ENCODE measurements at regions not wholly inside any gene's neighbourhood (a gene's known extent, or its start where the extent isn't known, plus 50 kb on each side); places are given as distances from the start of the nearest gene placed in this dataset.

DNA sequence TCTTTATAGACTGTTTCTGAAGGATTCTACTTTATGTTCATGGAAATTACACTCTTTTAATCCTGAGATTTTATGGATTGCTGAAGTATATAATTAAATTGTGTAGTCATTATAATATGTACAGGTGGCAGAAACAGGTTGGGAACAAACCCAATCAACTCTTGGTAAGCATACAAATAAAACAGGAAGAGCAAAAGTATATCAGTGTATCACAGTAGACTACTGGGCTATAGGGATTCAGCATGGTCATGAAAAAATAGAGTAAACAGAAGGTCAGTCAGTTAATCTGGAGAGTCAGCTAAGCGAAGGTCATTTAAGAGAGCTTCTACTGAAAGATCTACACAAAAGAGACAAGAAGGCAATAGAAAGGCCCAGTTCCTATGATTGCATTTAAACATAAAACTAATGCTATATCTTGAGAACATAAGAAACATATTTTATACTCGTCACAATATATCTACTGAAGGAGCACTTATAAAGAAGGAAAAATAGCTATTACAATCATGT is 178.9 kb upstream of the ECI2 start:
- Histone ChIP-seq H3K9me3 (ENCODE audit: control insufficient read depth, low read length) (peaks cover 10% of the 10 kb centered on the region), H3K27ac (ENCODE audit: low read depth, low read length, severe bottlenecking) (no peak overlapping the region), H3K36me3 (ENCODE audit: control insufficient read depth, insufficient read depth, low read length) (no peaks in the 10 kb centered on the region), H3K4me3 (ENCODE audit: extremely low read depth, insufficient read depth, low read length, poor library complexity, severe bottlenecking) (no peak overlapping the region), H3K4me1 (ENCODE audit: control insufficient read depth, insufficient read depth, low read length, poor library complexity, severe bottlenecking) (peaks cover 16% of the 10 kb centered on the region)
- 100% methylated on average over 1 of the region's 2 CpGs; no CpG with 5 or more reads in 1 of the 2 experiments for WGBS, 2 experiments (ENCODE audit: insufficient coverage in 2 of 2)

DNA sequence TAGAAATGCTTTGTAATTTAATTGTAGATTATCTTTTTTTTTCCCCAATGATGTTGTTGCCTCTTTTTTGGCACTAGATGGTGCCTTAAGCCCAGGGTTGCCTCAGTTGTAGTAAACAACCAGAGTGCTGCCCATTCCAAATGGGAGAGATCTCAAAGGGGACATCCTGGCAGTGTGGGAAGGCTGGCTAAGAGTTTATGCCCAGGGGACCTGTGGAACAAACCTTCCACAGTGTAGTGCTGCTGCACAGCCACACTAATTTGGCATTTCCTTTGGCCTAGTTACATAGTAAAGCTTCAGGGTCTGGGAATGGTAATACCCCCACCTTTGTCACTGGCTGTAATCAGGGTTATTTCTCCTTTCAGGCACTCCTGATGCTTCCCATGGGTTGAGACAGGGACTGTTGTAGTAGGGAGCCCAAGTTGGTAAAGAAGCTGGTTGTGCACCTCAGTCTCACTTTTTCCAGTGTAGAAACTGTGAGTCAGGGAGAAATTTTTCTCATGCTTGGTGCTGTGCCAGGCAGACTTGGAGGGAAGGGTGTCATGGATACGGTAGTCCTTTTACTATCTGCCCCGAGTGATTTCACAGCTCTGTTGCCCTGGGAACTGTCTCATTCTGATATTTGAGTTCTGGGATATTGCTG is 177.8 kb upstream of the ECI2 start:
- Histone ChIP-seq H3K36me3 (ENCODE audit: control insufficient read depth, insufficient read depth, low read length) (no peaks in the 10 kb centered on the region), H3K27ac (ENCODE audit: low read depth, low read length, severe bottlenecking) (no peak overlapping the region), H3K9me3 (ENCODE audit: control insufficient read depth, low read length) (peaks cover 10% of the 10 kb centered on the region), H3K4me3 (ENCODE audit: extremely low read depth, insufficient read depth, low read length, poor library complexity, severe bottlenecking) (no peak overlapping the region), H3K4me1 (ENCODE audit: control insufficient read depth, insufficient read depth, low read length, poor library complexity, severe bottlenecking) (peaks cover 13% of the 10 kb centered on the region)
- 76% methylated on average over 2 of the region's 2 CpGs; no CpG with 5 or more reads in 1 of the 2 experiments for WGBS, 2 experiments (ENCODE audit: insufficient coverage in 2 of 2)

DNA sequence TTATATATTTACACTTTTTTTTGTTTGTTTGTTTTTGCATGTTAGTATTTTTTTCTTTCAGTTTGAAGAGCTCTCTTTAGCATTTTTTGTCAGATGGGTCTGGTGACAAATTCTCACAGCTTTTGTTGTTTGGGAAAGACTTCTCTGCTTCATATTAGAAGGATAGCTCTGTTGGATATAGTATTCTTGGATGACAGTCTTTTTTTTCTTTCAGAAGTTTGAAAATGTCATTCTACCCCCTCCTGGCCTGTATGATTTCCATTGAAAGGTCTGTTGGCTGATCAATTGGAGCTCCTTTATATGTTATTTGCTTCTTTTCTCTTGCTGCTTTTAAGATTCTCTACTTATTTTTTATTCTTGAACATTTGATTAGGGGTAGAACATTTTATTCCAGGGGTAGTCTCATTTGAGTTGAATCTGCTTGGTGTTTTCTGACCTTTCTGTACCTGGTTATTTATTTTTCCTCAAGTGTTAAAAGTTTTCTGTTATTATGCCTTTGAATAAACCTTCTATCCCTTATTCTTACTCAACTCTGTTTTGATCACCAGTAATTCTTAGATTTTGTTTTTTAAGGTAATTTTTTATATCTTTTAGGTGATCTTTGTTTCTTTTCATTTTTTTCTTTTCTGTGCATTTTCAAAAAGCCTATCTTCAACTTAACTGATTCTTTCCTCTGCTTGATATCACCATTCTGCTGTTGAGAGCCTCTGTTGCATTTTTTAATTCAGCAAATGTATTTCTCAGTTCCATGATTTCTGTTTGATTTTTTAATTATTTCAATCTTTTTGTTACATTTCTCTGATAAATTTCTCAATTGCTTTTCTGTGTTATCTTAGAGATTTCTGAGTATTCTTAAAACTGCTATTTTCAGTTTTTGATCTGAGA is 176.8 kb upstream of the ECI2 start:
- no peak overlapping the region for H3K27ac ChIP-seq (ENCODE audit: low read depth, low read length, severe bottlenecking)
- H3K36me3 ChIP-seq (ENCODE audit: control insufficient read depth, insufficient read depth, low read length) = no peaks in the 10 kb centered on the region
- H3K4me3 ChIP-seq (ENCODE audit: extremely low read depth, insufficient read depth, low read length, poor library complexity, severe bottlenecking) = no peak overlapping the region
- peaks cover 10% of the 10 kb centered on the region for H3K9me3 ChIP-seq (ENCODE audit: control insufficient read depth, low read length)
- H3K4me1 ChIP-seq (ENCODE audit: control insufficient read depth, insufficient read depth, low read length, poor library complexity, severe bottlenecking) = peaks cover 13% of the 10 kb centered on the region

DNA sequence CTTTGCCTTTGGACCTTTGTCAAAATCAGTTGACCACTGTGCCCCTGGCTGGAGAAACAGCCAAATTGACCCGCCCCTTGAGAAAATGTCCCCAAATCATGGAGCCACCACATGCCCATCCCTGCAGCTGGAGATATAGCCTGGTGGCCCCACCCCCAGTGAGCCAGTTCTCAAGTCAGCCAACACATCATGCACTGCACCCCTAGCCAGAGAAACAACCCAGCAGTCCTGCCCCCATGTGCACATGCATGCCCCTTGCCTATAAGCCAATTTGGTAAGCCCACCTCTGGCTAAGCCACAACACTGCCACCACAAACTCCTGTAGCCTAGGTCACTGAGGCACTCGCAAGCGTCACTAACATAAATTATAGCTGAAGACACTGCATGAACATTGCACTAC is 174.2 kb upstream of the ECI2 start:
- Histone ChIP-seq H3K27ac (ENCODE audit: low read depth, low read length, severe bottlenecking) (no peak overlapping the region), H3K9me3 (ENCODE audit: control insufficient read depth, low read length) (peaks cover 6% of the 10 kb centered on the region), H3K4me1 (ENCODE audit: control insufficient read depth, insufficient read depth, low read length, poor library complexity, severe bottlenecking) (peaks cover 7% of the 10 kb centered on the region), H3K36me3 (ENCODE audit: control insufficient read depth, insufficient read depth, low read length) (no peaks in the 10 kb centered on the region), H3K4me3 (ENCODE audit: extremely low read depth, insufficient read depth, low read length, poor library complexity, severe bottlenecking) (no peak overlapping the region)
- WGBS, 2 experiments (ENCODE audit: insufficient coverage in 2 of 2) = 88% methylated on average over 3 of the region's 3 CpGs; no CpG with 5 or more reads in 1 of the 2 experiments

DNA sequence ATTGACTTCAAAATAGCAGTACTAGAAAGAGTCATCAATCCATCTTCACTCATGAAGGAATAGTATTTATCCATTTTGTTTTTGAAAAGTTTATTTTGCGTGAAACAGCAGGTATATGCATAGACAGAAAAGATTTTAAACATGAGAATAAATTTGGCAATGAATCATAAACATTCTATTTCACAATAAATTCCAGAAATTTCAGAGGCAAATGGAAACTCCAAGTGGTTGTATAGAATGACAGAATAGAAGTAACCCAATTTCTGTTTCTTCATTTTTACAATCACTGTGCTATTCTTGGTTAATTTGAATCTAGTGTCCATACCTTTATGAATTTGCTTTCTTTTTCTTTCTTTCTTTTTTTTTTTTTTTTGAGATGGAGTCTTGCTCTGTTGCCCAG is 173.0 kb upstream of the ECI2 start:
- Histone ChIP-seq H3K36me3 (ENCODE audit: control insufficient read depth, insufficient read depth, low read length) (no peaks in the 10 kb centered on the region), H3K4me3 (ENCODE audit: extremely low read depth, insufficient read depth, low read length, poor library complexity, severe bottlenecking) (no peak overlapping the region), H3K4me1 (ENCODE audit: control insufficient read depth, insufficient read depth, low read length, poor library complexity, severe bottlenecking) (peaks cover 5% of the 10 kb centered on the region), H3K27ac (ENCODE audit: low read depth, low read length, severe bottlenecking) (no peak overlapping the region), H3K9me3 (ENCODE audit: control insufficient read depth, low read length) (peaks cover 6% of the 10 kb centered on the region)
- WGBS, 2 experiments (ENCODE audit: insufficient coverage in 2 of 2) = no CpG with 5 or more reads among the region's 1 CpG

DNA sequence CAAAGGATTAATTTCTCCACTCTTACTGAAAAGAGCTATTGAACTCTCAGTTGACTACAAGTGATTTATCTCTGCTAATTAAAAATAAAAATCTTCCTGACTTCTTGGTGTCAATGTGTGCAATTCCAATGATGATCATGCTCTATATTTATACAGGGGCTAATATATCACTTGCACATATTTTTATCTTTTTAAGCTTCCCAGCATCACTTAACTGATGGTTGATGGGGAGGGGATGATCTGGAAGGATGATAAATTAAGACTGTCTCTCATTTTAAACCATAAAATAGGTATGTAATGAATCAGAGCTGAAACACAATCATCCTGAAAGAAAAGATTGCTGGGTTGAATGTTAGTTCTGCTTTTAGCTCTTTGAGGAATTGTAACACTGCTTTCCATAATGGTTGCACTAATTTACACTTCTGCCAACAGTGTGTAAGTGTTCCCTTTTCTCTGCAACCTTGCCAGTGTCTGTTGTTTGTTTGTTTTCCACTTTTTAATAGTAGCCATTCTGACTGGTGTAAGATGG is 169.6 kb upstream of the ECI2 start:
- H3K4me3 ChIP-seq (ENCODE audit: extremely low read depth, insufficient read depth, low read length, poor library complexity, severe bottlenecking) = no peak overlapping the region
- no peaks in the 10 kb centered on the region for H3K36me3 ChIP-seq (ENCODE audit: control insufficient read depth, insufficient read depth, low read length)
- no peaks in the 10 kb centered on the region for H3K4me1 ChIP-seq (ENCODE audit: control insufficient read depth, insufficient read depth, low read length, poor library complexity, severe bottlenecking)
- H3K27ac ChIP-seq (ENCODE audit: low read depth, low read length, severe bottlenecking) = no peak overlapping the region
- H3K9me3 ChIP-seq (ENCODE audit: control insufficient read depth, low read length) = no peaks in the 10 kb centered on the region

DNA sequence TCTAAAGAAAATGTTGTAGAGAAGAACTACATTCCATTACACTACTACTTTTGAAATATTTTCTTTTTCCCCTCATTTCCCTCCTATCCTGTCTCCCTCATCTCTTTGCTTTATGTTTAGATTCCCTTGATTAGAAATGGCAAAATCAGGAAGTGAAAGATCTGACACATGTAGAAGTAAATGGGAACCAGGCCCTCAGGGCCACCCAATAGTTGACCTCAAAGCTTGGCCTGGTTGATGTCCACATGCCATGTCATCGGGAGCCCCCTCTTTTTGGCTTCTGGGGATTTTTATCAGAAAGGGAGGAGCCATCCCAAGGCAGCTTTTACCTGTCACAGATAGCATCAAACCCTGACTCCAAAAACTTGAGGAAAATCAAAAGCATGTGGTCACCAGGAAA is 168.3 kb upstream of the ECI2 start:
- H3K27ac ChIP-seq (ENCODE audit: low read depth, low read length, severe bottlenecking) = no peak overlapping the region
- no peaks in the 10 kb centered on the region for H3K4me1 ChIP-seq (ENCODE audit: control insufficient read depth, insufficient read depth, low read length, poor library complexity, severe bottlenecking)
- 75% methylated on average over 1 of the region's 1 CpG; no CpG with 5 or more reads in 1 of the 2 experiments for WGBS, 2 experiments (ENCODE audit: insufficient coverage in 2 of 2)
- no peak overlapping the region for H3K4me3 ChIP-seq (ENCODE audit: extremely low read depth, insufficient read depth, low read length, poor library complexity, severe bottlenecking)
- H3K36me3 ChIP-seq (ENCODE audit: control insufficient read depth, insufficient read depth, low read length) = no peaks in the 10 kb centered on the region
- no peaks in the 10 kb centered on the region for H3K9me3 ChIP-seq (ENCODE audit: control insufficient read depth, low read length)

DNA sequence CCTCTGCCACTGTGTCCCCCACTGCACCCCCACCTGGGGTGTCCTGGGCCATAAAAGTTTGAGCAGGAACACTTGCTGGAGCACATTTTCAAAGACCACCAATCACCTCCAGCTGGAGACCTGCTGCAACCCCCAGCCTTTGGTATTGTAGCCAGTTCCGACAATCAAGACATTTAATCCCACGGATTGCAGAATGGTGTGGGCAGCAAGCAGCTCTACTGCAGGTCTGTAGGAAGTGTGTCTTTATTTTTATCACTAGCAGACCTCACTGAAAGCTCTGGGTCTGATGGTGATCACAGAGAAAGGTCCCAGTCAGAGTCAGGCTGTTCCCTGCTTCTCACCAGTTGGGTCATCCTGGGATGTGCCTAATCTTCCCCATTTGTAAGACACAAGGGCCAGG is 167.1 kb upstream of the ECI2 start:
- Histone ChIP-seq H3K36me3 (ENCODE audit: control insufficient read depth, insufficient read depth, low read length) (no peaks in the 10 kb centered on the region), H3K4me1 (ENCODE audit: control insufficient read depth, insufficient read depth, low read length, poor library complexity, severe bottlenecking) (peaks cover under 1% of the 10 kb centered on the region), H3K27ac (ENCODE audit: low read depth, low read length, severe bottlenecking) (no peak overlapping the region), H3K9me3 (ENCODE audit: control insufficient read depth, low read length) (no peaks in the 10 kb centered on the region), H3K4me3 (ENCODE audit: extremely low read depth, insufficient read depth, low read length, poor library complexity, severe bottlenecking) (no peak overlapping the region)
- WGBS, 2 experiments (ENCODE audit: insufficient coverage in 2 of 2) = 100% methylated on average over 1 to 2 of the region's 2 CpGs

DNA sequence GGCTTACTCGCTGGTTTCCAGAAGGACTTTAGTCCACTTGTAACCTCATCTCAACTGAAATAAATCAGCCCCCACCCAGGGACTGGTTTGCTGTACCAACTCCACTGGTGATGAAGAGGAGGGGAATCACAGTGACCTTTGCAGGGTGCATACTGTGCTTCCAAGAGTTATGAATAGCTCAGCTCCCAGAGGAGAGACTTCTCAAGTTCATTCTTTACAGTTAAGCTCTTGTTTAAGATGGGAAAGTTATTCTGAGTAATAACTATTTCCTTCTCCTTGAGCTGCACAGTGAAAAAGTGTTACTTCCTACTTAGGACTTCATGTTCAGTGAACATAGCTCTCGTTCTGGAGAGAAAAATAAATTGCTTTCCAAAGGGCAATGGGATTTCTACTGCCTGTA is 166.5 kb upstream of the ECI2 start:
- no peaks in the 10 kb centered on the region for H3K36me3 ChIP-seq (ENCODE audit: control insufficient read depth, insufficient read depth, low read length)
- 88 to 100% methylated on average over 1 of the region's 2 CpGs for WGBS, 2 experiments (ENCODE audit: insufficient coverage in 2 of 2)
- no peak overlapping the region for H3K27ac ChIP-seq (ENCODE audit: low read depth, low read length, severe bottlenecking)
- peaks cover 4% of the 10 kb centered on the region for H3K4me1 ChIP-seq (ENCODE audit: control insufficient read depth, insufficient read depth, low read length, poor library complexity, severe bottlenecking)
- H3K9me3 ChIP-seq (ENCODE audit: control insufficient read depth, low read length) = no peaks in the 10 kb centered on the region
- H3K4me3 ChIP-seq (ENCODE audit: extremely low read depth, insufficient read depth, low read length, poor library complexity, severe bottlenecking) = no peak overlapping the region

DNA sequence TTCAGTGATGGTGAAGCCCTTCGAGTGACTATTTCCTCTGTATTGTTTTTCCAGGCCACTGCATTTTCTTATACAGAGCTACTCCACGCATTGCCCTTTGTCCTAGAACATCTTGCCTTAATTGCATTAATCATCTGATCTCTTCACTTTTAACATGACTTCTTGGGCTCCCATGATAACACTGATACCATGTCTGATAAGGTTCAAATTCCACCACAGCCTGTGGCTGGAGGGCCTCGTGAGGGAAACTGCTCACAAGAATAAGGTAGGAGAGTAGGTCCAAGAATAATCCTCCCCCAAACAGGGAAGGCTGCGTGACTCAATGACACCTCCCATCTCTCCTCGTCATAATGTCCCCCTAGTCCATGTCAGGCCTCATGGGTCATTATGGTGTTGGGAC is 165.5 kb upstream of the ECI2 start:
- Histone ChIP-seq H3K4me3 (ENCODE audit: extremely low read depth, insufficient read depth, low read length, poor library complexity, severe bottlenecking) (no peak overlapping the region), H3K9me3 (ENCODE audit: control insufficient read depth, low read length) (no peaks in the 10 kb centered on the region), H3K27ac (ENCODE audit: low read depth, low read length, severe bottlenecking) (no peak overlapping the region), H3K4me1 (ENCODE audit: control insufficient read depth, insufficient read depth, low read length, poor library complexity, severe bottlenecking) (peaks cover 4% of the 10 kb centered on the region), H3K36me3 (ENCODE audit: control insufficient read depth, insufficient read depth, low read length) (no peaks in the 10 kb centered on the region)
- 77 to 95% methylated on average over 2 of the region's 5 CpGs for WGBS, 2 experiments (ENCODE audit: insufficient coverage in 2 of 2)

DNA sequence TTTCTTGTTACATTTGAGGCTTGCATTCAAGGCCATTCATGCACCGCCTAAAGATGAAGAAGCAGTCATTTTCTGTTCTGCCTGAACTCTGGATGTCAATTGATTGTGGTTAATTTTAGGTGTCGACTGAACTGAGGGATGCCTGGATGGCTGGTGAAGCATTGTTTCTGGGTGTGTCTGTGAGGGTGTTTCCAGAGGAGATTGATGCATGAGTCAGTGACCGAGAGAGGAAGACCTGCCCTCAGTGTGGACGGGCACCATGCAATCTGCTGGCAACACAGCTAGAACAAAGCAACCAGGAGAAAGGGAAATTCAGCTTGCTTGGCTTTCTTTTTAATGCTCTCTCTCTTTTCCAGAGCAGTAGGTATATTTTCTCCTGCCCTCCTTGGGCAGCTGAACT is 164.1 kb upstream of the ECI2 start:
- WGBS, 2 experiments (ENCODE audit: insufficient coverage in 2 of 2) = 89 to 90% methylated on average over 4 of the region's 4 CpGs
- H3K27ac ChIP-seq (ENCODE audit: low read depth, low read length, severe bottlenecking) = no peak overlapping the region

More for the DNA sequence above, 164.1 kb upstream of the ECI2 start:
- H3K9me3 ChIP-seq (ENCODE audit: control insufficient read depth, low read length) = no peaks in the 10 kb centered on the region
- H3K36me3 ChIP-seq (ENCODE audit: control insufficient read depth, insufficient read depth, low read length) = no peaks in the 10 kb centered on the region
- peaks cover 4% of the 10 kb centered on the region for H3K4me1 ChIP-seq (ENCODE audit: control insufficient read depth, insufficient read depth, low read length, poor library complexity, severe bottlenecking)
- H3K4me3 ChIP-seq (ENCODE audit: extremely low read depth, insufficient read depth, low read length, poor library complexity, severe bottlenecking) = no peak overlapping the region
